ENCODE measurements at regions not wholly inside any gene's neighbourhood (a gene's known extent, or its start where the extent isn't known, plus 50 kb on each side); places are given as distances from the start of the nearest gene placed in this dataset.

GRCh38 chr7:51613911-51614357, 297.3 kb upstream of the COBL start:
- Mint-ChIP-seq H3K9me3 (no peaks in the 10 kb centered on the region), H3K4me3 (no peak overlapping the region), H3K27ac (no peak overlapping the region), H3K27me3 (ENCODE audit: insufficient read depth) (no peaks in the 10 kb centered on the region), H3K4me1 (peaks cover 34% of the 10 kb centered on the region), H3K36me3 (ENCODE audit: low read depth) (no peaks in the 10 kb centered on the region)
- TF ChIP-seq, protein P1, sequence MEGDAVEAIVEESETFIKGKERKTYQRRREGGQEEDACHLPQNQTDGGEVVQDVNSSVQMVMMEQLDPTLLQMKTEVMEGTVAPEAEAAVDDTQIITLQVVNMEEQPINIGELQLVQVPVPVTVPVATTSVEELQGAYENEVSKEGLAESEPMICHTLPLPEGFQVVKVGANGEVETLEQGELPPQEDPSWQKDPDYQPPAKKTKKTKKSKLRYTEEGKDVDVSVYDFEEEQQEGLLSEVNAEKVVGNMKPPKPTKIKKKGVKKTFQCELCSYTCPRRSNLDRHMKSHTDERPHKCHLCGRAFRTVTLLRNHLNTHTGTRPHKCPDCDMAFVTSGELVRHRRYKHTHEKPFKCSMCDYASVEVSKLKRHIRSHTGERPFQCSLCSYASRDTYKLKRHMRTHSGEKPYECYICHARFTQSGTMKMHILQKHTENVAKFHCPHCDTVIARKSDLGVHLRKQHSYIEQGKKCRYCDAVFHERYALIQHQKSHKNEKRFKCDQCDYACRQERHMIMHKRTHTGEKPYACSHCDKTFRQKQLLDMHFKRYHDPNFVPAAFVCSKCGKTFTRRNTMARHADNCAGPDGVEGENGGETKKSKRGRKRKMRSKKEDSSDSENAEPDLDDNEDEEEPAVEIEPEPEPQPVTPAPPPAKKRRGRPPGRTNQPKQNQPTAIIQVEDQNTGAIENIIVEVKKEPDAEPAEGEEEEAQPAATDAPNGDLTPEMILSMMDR (conservative IDR thresholded peaks at IDR 0.05), result no peak
- Histone ChIP-seq H3K4me1 (ENCODE audit: control insufficient read depth, insufficient read depth, low read length) (peaks cover 6% of the 10 kb centered on the region), H3K27ac (ENCODE audit: low read depth, low read length) (no peak overlapping the region), H3K36me3 (ENCODE audit: control insufficient read depth, insufficient read depth, low read length) (no peaks in the 10 kb centered on the region), H3K27me3 (ENCODE audit: control insufficient read depth, insufficient read depth, low read length, poor library complexity, severe bottlenecking) (no peaks in the 10 kb centered on the region), H3K9me3 (ENCODE audit: control insufficient read depth, low read length) (no peaks in the 10 kb centered on the region), H3K9ac (ENCODE audit: extremely low read depth, low read length, poor library complexity, severe bottlenecking) (no peak overlapping the region), H3K4me3 (ENCODE audit: low read length) (no peak overlapping the region)
- 79 to 96% methylated on average over 3 to 6 of the region's 6 CpGs for WGBS, 2 experiments (ENCODE audit: insufficient coverage in 1 of 2, insufficient read length in 1 of 2)
- no peak for DNase-seq

DNA sequence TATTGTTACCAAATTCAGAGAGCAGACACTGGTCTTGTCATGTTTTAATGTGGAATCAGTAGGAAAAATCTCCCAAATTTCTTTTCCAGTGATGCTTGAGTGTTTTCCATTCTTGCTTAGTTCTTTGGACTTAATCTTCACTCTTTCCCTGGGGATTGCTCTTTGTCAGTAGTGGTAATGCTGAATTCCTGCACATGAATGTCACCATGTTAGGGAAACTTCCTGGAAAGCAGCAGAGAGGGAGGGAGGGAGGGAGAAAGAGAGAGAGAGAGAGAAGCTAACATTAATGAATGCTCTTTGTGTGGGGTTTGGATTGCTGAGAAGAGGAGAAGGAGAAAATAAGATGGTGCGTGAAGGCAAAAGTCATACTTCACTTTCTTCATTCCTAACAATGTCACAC, 295.3 kb upstream of the COBL start:
- Mint-ChIP-seq H3K4me3 (no peak overlapping the region), H3K27ac (no peak overlapping the region), H3K9me3 (no peaks in the 10 kb centered on the region), H3K36me3 (ENCODE audit: low read depth) (no peaks in the 10 kb centered on the region), H3K27me3 (ENCODE audit: insufficient read depth) (no peaks in the 10 kb centered on the region), H3K4me1 (peaks cover 34% of the 10 kb centered on the region)
- TF ChIP-seq, protein P1 (conservative IDR thresholded peaks at IDR 0.05), result no peak
- WGBS, 2 experiments (ENCODE audit: insufficient coverage in 1 of 2, insufficient read length in 1 of 2), result no CpG with 5 or more reads among the region's 1 CpG
- no peaks in the 10 kb centered on the region for H3K36me3 ChIP-seq (ENCODE audit: control insufficient read depth, insufficient read depth, low read length)
- peaks cover 6% of the 10 kb centered on the region for H3K4me1 ChIP-seq (ENCODE audit: control insufficient read depth, insufficient read depth, low read length)
- DNase-seq, result no peak
- H3K27ac ChIP-seq (ENCODE audit: low read depth, low read length), result no peak overlapping the region
- H3K9ac ChIP-seq (ENCODE audit: extremely low read depth, low read length, poor library complexity, severe bottlenecking), result no peak overlapping the region
- H3K27me3 ChIP-seq (ENCODE audit: control insufficient read depth, insufficient read depth, low read length, poor library complexity, severe bottlenecking), result no peaks in the 10 kb centered on the region
- no peak overlapping the region for H3K4me3 ChIP-seq (ENCODE audit: low read length)
- H3K9me3 ChIP-seq (ENCODE audit: control insufficient read depth, low read length), result no peaks in the 10 kb centered on the region

DNA sequence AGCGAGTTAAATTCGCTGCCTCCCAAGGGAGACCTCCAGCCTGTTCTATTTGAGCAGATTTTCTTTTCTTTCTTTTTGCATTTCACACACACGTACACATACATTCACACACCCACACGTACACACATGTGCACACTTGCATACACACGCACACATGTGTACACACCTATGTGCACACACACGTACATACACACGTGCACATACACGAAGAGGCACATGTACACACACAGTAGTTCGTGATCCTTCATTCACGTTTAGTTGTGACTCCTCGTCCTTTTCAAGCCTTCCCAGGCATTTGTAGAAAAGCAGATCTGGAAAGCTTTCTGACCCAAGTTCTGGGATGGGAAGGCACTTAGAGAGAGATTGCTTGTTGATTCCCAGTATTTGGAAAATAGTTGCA, 290.8 kb upstream of the COBL start:
- H3K4me3 ChIP-seq (ENCODE audit: low read length), result no peak overlapping the region
- no peak overlapping the region for H3K27ac Mint-ChIP-seq
- H3K27me3 Mint-ChIP-seq (ENCODE audit: insufficient read depth), result no peaks in the 10 kb centered on the region

More for the DNA sequence above, 290.8 kb upstream of the COBL start:
- Mint-ChIP-seq H3K4me1 (peaks cover 7% of the 10 kb centered on the region), H3K9me3 (peaks cover 4% of the 10 kb centered on the region), H3K36me3 (ENCODE audit: low read depth) (no peaks in the 10 kb centered on the region), H3K4me3 (no peak overlapping the region)
- no peak overlapping the region for H3K27ac ChIP-seq (ENCODE audit: low read depth, low read length)
- TF ChIP-seq, protein P1 (conservative IDR thresholded peaks at IDR 0.05), result no peak
- no peaks in the 10 kb centered on the region for H3K4me1 ChIP-seq (ENCODE audit: control insufficient read depth, insufficient read depth, low read length)
- no peaks in the 10 kb centered on the region for H3K27me3 ChIP-seq (ENCODE audit: control insufficient read depth, insufficient read depth, low read length, poor library complexity, severe bottlenecking)
- H3K36me3 ChIP-seq (ENCODE audit: control insufficient read depth, insufficient read depth, low read length), result no peaks in the 10 kb centered on the region
- 88 to 92% methylated on average over 9 to 11 of the region's 11 CpGs for WGBS, 2 experiments (ENCODE audit: insufficient coverage in 1 of 2, insufficient read length in 1 of 2)
- peak; percentile 12 for DNase-seq
- H3K9me3 ChIP-seq (ENCODE audit: control insufficient read depth, low read length), result peaks cover 7% of the 10 kb centered on the region
- no peak overlapping the region for H3K9ac ChIP-seq (ENCODE audit: extremely low read depth, low read length, poor library complexity, severe bottlenecking)
